ENCODE measurements at regions not wholly inside any gene's neighbourhood (a gene's known extent, or its start where the extent isn't known, plus 50 kb on each side); places are given as distances from the start of the nearest gene placed in this dataset.

DNA sequence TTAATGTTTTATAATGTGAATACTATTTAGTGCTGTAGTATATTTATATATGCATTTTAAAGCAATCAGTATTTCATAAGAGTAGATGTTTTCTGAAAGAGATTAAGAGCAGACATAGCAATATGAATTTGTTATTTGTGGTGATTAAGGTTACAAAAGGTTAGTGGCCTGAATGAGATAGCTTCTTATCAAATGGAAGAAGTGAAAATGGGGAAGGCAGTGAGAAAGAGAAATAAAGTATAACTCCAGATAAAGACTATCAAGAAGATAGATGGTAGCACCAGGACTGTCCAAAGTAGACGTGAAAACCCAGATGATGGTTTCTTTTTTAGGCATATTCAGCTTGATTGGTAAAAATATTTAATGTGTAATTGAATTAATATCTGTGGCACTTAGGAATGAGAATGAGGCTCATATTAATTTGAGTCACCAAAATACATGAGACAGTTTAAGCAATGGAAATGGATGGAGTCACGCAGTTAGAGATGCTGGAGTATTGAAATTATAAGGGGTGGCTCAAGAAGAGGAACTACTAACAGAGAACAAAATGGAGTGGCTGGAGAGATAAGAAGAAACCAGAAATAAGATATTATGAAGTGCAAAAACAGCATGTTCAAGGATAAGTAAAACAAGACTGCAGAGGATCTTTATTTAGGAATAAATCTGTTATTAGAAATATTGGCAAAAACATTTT is 288.0 kb upstream of the SEMA3C start:
- H2BK15ac ChIP-seq (ENCODE audit: low read length): no peak overlapping the region
- no peak overlapping the region for H3K14ac ChIP-seq (ENCODE audit: insufficient read length)
- H3K36me3 ChIP-seq (ENCODE audit: control insufficient read depth in 2 of 4, insufficient read depth in 4 of 4, low read length in 3 of 4): no peaks in the 10 kb centered on the region
- no peak overlapping the region for H2AK5ac ChIP-seq (ENCODE audit: low read depth, low read length)
- H3K9me3 ChIP-seq (ENCODE audit: insufficient read depth in 2 of 2, low read depth in 1 of 2, low read length in 1 of 2): no peaks in the 10 kb centered on the region
- no peaks in the 10 kb centered on the region for H3K4me1 ChIP-seq (replicated peaks in 1 of 4; ENCODE audit: control insufficient read depth in 3 of 4, insufficient read depth in 4 of 4, low read length in 3 of 4)
- H3K23me2 ChIP-seq (ENCODE audit: low read depth, low read length): no peaks in the 10 kb centered on the region
- 90% methylated on average over 2 of the region's 2 CpGs; no CpG with 5 or more reads in 1 of the 2 experiments for WGBS, 2 experiments (ENCODE audit: extremely low coverage in 1 of 2, insufficient coverage in 1 of 2, insufficient read length in 1 of 2, insufficient replicate concordance in 2 of 2, low coverage in 1 of 2, low lambda C conversion rate in 2 of 2, missing lambda C conversion rate in 1 of 2)
- H3K23ac ChIP-seq (ENCODE audit: insufficient read length): no peak overlapping the region
- TF ChIP-seq JUN (IDR thresholded peaks at IDR 0.05; ENCODE audit: low read depth, low read length) (no peak), CREB1 (IDR thresholded peaks at IDR 0.05) (no peak), PHF8 (conservative IDR thresholded peaks at IDR 0.05; ENCODE audit: low read depth, low read length) (no peak), GABPA (IDR thresholded peaks at IDR 0.05; ENCODE audit: borderline replicate concordance, insufficient read depth, low read length) (no peak), FOSL1 (IDR thresholded peaks at IDR 0.05; ENCODE audit: insufficient read depth, low read depth, low read length) (no peak), TEAD4 (IDR thresholded peaks at IDR 0.05; ENCODE audit: low read depth, low read length) (no peak), SUZ12 (IDR thresholded peaks at IDR 0.05; ENCODE audit: low read length) (no peak), BACH1 (IDR thresholded peaks at IDR 0.05; ENCODE audit: low read length) (no peak), TBP (IDR thresholded peaks at IDR 0.05; ENCODE audit: low read depth, low read length) (no peak), TAF7 (optimal IDR thresholded peaks at IDR 0.05; ENCODE audit: borderline replicate concordance, low read depth, low read length) (no peak), CEBPB (IDR thresholded peaks at IDR 0.05; ENCODE audit: low read depth, low read length) (no peak), EP300 (IDR thresholded peaks at IDR 0.05; ENCODE audit: borderline replicate concordance in 1 of 2, low read depth in 2 of 2, low read length in 2 of 2) (no peak)
- H4K91ac ChIP-seq (replicated peaks; ENCODE audit: insufficient read length, low read length): no peak overlapping the region
- DNase-seq (ENCODE audit: low read depth in 1 of 2, low spot score in 2 of 2) (no peak), FAIRE-seq (no peak)
- no peak overlapping the region for H2BK12ac ChIP-seq (ENCODE audit: low read depth, low read length)
- CTCF ChIA-PET (ENCODE audit: partially characterized antibody): no interaction called here
- H4K20me1 ChIP-seq (replicated peaks in 1 of 2; ENCODE audit: control insufficient read depth in 1 of 2, insufficient read depth in 2 of 2, low read length in 2 of 2): no peaks in the 10 kb centered on the region
- no peak overlapping the region for H4K5ac ChIP-seq (ENCODE audit: insufficient read length, low read depth, low read length)
- no peak overlapping the region for H3K56ac ChIP-seq (replicated peaks; ENCODE audit: insufficient read length, low read depth, low read length)
- H3K4ac ChIP-seq (replicated peaks; ENCODE audit: insufficient read length, low read depth, low read length): no peak overlapping the region
- H2BK5ac ChIP-seq (ENCODE audit: low read depth, low read length): no peak overlapping the region
- H2AFZ ChIP-seq (ENCODE audit: low read length): no peak overlapping the region
- no peak overlapping the region for H4K8ac ChIP-seq (ENCODE audit: extremely low read depth, insufficient read depth, low read length)
- H3K9ac ChIP-seq (replicated peaks in 1 of 4; ENCODE audit: extremely low read depth in 1 of 4, low read depth in 3 of 4, low read length in 3 of 4): no peak overlapping the region
- no peak overlapping the region for H2BK20ac ChIP-seq (ENCODE audit: low read length)
- no peak overlapping the region for H2BK120ac ChIP-seq (replicated peaks; ENCODE audit: low read depth, low read length)
- H3K27me3 ChIP-seq (replicated peaks in 1 of 4; ENCODE audit: control insufficient read depth in 3 of 4, extremely low read depth in 1 of 4, insufficient read depth in 3 of 4, low read length in 3 of 4): no peaks in the 10 kb centered on the region
- no peaks in the 10 kb centered on the region for H3K79me1 ChIP-seq (ENCODE audit: low read depth, low read length)
- no peak overlapping the region for H3K27ac ChIP-seq (ENCODE audit: low read depth, low read length)
- H3K79me2 ChIP-seq (ENCODE audit: control insufficient read depth in 1 of 2, insufficient read depth in 2 of 2, low read length in 2 of 2): no peaks in the 10 kb centered on the region
- no peak overlapping the region for H3K18ac ChIP-seq (ENCODE audit: extremely low read depth, low read length)
- H3K4me2 ChIP-seq (ENCODE audit: insufficient read depth in 1 of 2, low read depth in 2 of 2, low read length in 2 of 2): no peak overlapping the region
- H3K4me3 ChIP-seq (ENCODE audit: extremely low read depth in 1 of 4, insufficient read depth in 2 of 4, low read depth in 3 of 4, low read length in 4 of 4): no peak overlapping the region
- POLR2A ChIA-PET (ENCODE audit: partially characterized antibody): no interaction called here
